Adrenal gland (tissue), 5 donors: ENCODE measurements at regions not wholly inside any gene's neighbourhood (a gene's known extent, or its start where the extent isn't known, plus 50 kb on each side); places are given as distances from the start of the nearest gene placed in this dataset.

Experiments
- POLR2A ChIP-seq, 2 donors: fragments of 450-650 bp; IDR thresholded peaks; one replicate each; pipeline ENCODE4 v1.6.1; 2017; ENCODE audit warnings: antibody characterized with exemption in 2 of 2, mild to moderate bottlenecking in 2 of 2, moderate library complexity in 1 of 2
- TF ChIP-seq, protein P1 (sequence below), 6 experiments: fragments of 450-650 bp in 4 of 6; fragments of 200-600 bp in 2 of 6; sonication (generic) in 1 of 6; IDR thresholded peaks; 1 replicate in 5 of 6; 2 replicates in 1 of 6; pipeline versions ENCODE4 v1.5.1 to v1.8.0; 2016 to 2021; ENCODE audit warnings: antibody characterized with exemption in 6 of 6, mild to moderate bottlenecking in 2 of 6, moderate library complexity in 1 of 6
- donor health status: DM: no; HTN: no; CAD: no.

- TF ChIP-seq, protein P1, sequence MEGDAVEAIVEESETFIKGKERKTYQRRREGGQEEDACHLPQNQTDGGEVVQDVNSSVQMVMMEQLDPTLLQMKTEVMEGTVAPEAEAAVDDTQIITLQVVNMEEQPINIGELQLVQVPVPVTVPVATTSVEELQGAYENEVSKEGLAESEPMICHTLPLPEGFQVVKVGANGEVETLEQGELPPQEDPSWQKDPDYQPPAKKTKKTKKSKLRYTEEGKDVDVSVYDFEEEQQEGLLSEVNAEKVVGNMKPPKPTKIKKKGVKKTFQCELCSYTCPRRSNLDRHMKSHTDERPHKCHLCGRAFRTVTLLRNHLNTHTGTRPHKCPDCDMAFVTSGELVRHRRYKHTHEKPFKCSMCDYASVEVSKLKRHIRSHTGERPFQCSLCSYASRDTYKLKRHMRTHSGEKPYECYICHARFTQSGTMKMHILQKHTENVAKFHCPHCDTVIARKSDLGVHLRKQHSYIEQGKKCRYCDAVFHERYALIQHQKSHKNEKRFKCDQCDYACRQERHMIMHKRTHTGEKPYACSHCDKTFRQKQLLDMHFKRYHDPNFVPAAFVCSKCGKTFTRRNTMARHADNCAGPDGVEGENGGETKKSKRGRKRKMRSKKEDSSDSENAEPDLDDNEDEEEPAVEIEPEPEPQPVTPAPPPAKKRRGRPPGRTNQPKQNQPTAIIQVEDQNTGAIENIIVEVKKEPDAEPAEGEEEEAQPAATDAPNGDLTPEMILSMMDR (IDR thresholded peaks at IDR 0.05): no peak
- TF ChIP-seq POLR2A (IDR thresholded peaks at IDR 0.05): no peak
These were observed 62.7 kb upstream of the MRPS22 start for GRCh38 chr3:139281096-139281495.
